ENCODE measurements at regions not wholly inside any gene's neighbourhood (a gene's known extent, or its start where the extent isn't known, plus 50 kb on each side); places are given as distances from the start of the nearest gene placed in this dataset.

- TF ChIP-seq, protein P1, sequence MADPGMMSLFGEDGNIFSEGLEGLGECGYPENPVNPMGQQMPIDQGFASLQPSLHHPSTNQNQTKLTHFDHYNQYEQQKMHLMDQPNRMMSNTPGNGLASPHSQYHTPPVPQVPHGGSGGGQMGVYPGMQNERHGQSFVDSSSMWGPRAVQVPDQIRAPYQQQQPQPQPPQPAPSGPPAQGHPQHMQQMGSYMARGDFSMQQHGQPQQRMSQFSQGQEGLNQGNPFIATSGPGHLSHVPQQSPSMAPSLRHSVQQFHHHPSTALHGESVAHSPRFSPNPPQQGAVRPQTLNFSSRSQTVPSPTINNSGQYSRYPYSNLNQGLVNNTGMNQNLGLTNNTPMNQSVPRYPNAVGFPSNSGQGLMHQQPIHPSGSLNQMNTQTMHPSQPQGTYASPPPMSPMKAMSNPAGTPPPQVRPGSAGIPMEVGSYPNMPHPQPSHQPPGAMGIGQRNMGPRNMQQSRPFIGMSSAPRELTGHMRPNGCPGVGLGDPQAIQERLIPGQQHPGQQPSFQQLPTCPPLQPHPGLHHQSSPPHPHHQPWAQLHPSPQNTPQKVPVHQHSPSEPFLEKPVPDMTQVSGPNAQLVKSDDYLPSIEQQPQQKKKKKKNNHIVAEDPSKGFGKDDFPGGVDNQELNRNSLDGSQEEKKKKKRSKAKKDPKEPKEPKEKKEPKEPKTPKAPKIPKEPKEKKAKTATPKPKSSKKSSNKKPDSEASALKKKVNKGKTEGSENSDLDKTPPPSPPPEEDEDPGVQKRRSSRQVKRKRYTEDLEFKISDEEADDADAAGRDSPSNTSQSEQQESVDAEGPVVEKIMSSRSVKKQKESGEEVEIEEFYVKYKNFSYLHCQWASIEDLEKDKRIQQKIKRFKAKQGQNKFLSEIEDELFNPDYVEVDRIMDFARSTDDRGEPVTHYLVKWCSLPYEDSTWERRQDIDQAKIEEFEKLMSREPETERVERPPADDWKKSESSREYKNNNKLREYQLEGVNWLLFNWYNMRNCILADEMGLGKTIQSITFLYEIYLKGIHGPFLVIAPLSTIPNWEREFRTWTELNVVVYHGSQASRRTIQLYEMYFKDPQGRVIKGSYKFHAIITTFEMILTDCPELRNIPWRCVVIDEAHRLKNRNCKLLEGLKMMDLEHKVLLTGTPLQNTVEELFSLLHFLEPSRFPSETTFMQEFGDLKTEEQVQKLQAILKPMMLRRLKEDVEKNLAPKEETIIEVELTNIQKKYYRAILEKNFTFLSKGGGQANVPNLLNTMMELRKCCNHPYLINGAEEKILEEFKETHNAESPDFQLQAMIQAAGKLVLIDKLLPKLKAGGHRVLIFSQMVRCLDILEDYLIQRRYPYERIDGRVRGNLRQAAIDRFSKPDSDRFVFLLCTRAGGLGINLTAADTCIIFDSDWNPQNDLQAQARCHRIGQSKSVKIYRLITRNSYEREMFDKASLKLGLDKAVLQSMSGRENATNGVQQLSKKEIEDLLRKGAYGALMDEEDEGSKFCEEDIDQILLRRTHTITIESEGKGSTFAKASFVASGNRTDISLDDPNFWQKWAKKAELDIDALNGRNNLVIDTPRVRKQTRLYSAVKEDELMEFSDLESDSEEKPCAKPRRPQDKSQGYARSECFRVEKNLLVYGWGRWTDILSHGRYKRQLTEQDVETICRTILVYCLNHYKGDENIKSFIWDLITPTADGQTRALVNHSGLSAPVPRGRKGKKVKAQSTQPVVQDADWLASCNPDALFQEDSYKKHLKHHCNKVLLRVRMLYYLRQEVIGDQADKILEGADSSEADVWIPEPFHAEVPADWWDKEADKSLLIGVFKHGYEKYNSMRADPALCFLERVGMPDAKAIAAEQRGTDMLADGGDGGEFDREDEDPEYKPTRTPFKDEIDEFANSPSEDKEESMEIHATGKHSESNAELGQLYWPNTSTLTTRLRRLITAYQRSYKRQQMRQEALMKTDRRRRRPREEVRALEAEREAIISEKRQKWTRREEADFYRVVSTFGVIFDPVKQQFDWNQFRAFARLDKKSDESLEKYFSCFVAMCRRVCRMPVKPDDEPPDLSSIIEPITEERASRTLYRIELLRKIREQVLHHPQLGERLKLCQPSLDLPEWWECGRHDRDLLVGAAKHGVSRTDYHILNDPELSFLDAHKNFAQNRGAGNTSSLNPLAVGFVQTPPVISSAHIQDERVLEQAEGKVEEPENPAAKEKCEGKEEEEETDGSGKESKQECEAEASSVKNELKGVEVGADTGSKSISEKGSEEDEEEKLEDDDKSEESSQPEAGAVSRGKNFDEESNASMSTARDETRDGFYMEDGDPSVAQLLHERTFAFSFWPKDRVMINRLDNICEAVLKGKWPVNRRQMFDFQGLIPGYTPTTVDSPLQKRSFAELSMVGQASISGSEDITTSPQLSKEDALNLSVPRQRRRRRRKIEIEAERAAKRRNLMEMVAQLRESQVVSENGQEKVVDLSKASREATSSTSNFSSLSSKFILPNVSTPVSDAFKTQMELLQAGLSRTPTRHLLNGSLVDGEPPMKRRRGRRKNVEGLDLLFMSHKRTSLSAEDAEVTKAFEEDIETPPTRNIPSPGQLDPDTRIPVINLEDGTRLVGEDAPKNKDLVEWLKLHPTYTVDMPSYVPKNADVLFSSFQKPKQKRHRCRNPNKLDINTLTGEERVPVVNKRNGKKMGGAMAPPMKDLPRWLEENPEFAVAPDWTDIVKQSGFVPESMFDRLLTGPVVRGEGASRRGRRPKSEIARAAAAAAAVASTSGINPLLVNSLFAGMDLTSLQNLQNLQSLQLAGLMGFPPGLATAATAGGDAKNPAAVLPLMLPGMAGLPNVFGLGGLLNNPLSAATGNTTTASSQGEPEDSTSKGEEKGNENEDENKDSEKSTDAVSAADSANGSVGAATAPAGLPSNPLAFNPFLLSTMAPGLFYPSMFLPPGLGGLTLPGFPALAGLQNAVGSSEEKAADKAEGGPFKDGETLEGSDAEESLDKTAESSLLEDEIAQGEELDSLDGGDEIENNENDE (IDR thresholded peaks at IDR 0.05; ENCODE audit: insufficient replicate concordance, low read length), result no peak
- TF ChIP-seq EGR1 (IDR thresholded peaks at IDR 0.05; ENCODE audit: borderline replicate concordance, low read depth, low read length) (no peak), CBX5 (IDR thresholded peaks at IDR 0.05; ENCODE audit: low read depth, low read length) (no peak), CBX8 (IDR thresholded peaks at IDR 0.05; ENCODE audit: borderline replicate concordance, low read depth, low read length) (no peak), NRF1 (IDR thresholded peaks at IDR 0.05; ENCODE audit: low read depth, low read length) (no peak), CHD2 (IDR thresholded peaks at IDR 0.05; ENCODE audit: low read length) (no peak), SRF (IDR thresholded peaks at IDR 0.05; ENCODE audit: low read depth, low read length) (no peak), MAFK (IDR thresholded peaks at IDR 0.05; ENCODE audit: low read depth, low read length) (no peak), CEBPB (IDR thresholded peaks at IDR 0.05; ENCODE audit: low read depth, low read length) (no peak), KDM1A (IDR thresholded peaks at IDR 0.05; ENCODE audit: borderline replicate concordance, low read length) (no peak), ZNF274 (IDR thresholded peaks at IDR 0.05; ENCODE audit: borderline replicate concordance, extremely low read depth, low read length) (no peak)
Observed at GRCh38 chrX:84709987-84710386, 207.7 kb upstream of the HDX start (continued).

Data from H1 (cell line).